ENCODE measurements at regions not wholly inside any gene's neighbourhood (a gene's known extent, or its start where the extent isn't known, plus 50 kb on each side); places are given as distances from the start of the nearest gene placed in this dataset.

DNA sequence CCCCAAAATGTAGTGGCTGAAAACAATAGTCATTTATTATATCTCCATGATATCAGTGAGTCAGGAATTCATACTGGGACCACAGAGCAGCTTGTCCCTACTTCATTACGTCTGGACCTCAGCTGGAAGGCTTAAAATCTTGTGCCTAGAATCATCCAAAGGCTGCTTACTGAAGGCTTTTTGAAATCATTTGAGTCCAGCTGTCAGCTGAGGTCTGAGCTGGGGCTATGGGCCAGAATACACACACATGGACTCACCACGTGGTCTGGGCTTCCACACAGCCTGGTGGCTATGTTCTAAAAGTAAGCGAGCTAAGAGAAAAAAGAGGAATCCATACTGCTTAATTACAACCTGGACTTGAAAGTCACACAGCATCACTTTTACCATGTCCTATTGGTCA, 209.2 kb downstream of the KCTD12 start:
- no peak for TF ChIP-seq GATA2 (IDR thresholded peaks at IDR 0.05; ENCODE audit: insufficient read depth, insufficient read length, low read depth, low read length)
- TF ChIP-seq, protein P1, sequence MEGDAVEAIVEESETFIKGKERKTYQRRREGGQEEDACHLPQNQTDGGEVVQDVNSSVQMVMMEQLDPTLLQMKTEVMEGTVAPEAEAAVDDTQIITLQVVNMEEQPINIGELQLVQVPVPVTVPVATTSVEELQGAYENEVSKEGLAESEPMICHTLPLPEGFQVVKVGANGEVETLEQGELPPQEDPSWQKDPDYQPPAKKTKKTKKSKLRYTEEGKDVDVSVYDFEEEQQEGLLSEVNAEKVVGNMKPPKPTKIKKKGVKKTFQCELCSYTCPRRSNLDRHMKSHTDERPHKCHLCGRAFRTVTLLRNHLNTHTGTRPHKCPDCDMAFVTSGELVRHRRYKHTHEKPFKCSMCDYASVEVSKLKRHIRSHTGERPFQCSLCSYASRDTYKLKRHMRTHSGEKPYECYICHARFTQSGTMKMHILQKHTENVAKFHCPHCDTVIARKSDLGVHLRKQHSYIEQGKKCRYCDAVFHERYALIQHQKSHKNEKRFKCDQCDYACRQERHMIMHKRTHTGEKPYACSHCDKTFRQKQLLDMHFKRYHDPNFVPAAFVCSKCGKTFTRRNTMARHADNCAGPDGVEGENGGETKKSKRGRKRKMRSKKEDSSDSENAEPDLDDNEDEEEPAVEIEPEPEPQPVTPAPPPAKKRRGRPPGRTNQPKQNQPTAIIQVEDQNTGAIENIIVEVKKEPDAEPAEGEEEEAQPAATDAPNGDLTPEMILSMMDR (IDR thresholded peaks at IDR 0.05; ENCODE audit: extremely low read depth in 1 of 2, insufficient read depth in 1 of 2, low read depth in 1 of 2, low read length in 2 of 2), result no peak
- TF ChIP-seq POLR2A (IDR thresholded peaks at IDR 0.05; ENCODE audit: low read depth, low read length), result no peak
- TF ChIP-seq POLR2AphosphoS5 (IDR thresholded peaks at IDR 0.05; ENCODE audit: insufficient read depth, low read depth, low read length), result no peak

Measured in endothelial cell of umbilical vein (primary cell).